Hepatic stellate cell (primary cell): ENCODE measurements at regions not wholly inside any gene's neighbourhood (a gene's known extent, or its start where the extent isn't known, plus 50 kb on each side); places are given as distances from the start of the nearest gene placed in this dataset.

Experiments used
- DNase-seq: peaks from one replicate; pipeline ENCODE4 v3.0.0; 2011; ENCODE audit warnings: low spot score

GRCh38 chr11:113634940-113635575 is 71.0 kb downstream of the TMPRSS5 start:
- no peak for DNase-seq

- peak; percentile 34 for DNase-seq
Measured at GRCh38 chr11:113632981-113633380, 73.1 kb downstream of the TMPRSS5 start.

GRCh38 chr11:113629562-113629961 is 76.5 kb downstream of the TMPRSS5 start:
- no peak for DNase-seq

GRCh38 chr11:113628912-113629311 is 77.2 kb downstream of the TMPRSS5 start:
- DNase-seq: no peak

- no peak for DNase-seq
Measured at GRCh38 chr11:113627946-113628345, 78.2 kb downstream of the TMPRSS5 start.

GRCh38 chr11:113627297-113627696 is 78.8 kb downstream of the TMPRSS5 start:
- DNase-seq: no peak

- no peak for DNase-seq
Measured at GRCh38 chr11:113626736-113627135, 79.4 kb downstream of the TMPRSS5 start.

- no peak for DNase-seq
Measured at GRCh38 chr11:113623114-113623513, 83.0 kb downstream of the TMPRSS5 start.

GRCh38 chr11:113618360-113618759 is 87.7 kb downstream of the TMPRSS5 start:
- no peak for DNase-seq

GRCh38 chr11:113615773-113616172 is 90.3 kb downstream of the TMPRSS5 start:
- DNase-seq: no peak

- DNase-seq: no peak
Measured at GRCh38 chr11:113615098-113615497, 91.0 kb downstream of the TMPRSS5 start.

- DNase-seq: no peak
Measured at GRCh38 chr11:113614097-113614496, 92.0 kb downstream of the TMPRSS5 start.

GRCh38 chr11:113613619-113614018 is 92.5 kb downstream of the TMPRSS5 start:
- no peak for DNase-seq

- no peak for DNase-seq
Measured at GRCh38 chr11:113604186-113604585, 101.9 kb downstream of the TMPRSS5 start.

GRCh38 chr11:113603277-113604059 is 102.6 kb downstream of the TMPRSS5 start:
- no peak for DNase-seq

GRCh38 chr11:113602483-113602882 is 103.6 kb downstream of the TMPRSS5 start:
- no peak for DNase-seq

- no peak for DNase-seq
Measured at GRCh38 chr11:113596658-113597057, 109.5 kb downstream of the TMPRSS5 start.

- no peak for DNase-seq
Measured at GRCh38 chr11:113595810-113596594, 110.1 kb downstream of the TMPRSS5 start.

- DNase-seq: no peak
Measured at GRCh38 chr11:113593698-113594308, 112.3 kb downstream of the TMPRSS5 start.

GRCh38 chr11:113591117-113591516 is 115.0 kb downstream of the TMPRSS5 start:
- DNase-seq: no peak

- DNase-seq: no peak
Measured at GRCh38 chr11:113587308-113587739, 112.1 kb upstream of the DRD2 start.

GRCh38 chr11:113584371-113584770 is 109.2 kb upstream of the DRD2 start:
- DNase-seq: no peak
